CD4-positive, alpha-beta T cell treated with Interleukin-17A for 4 hours (primary cell): ENCODE measurements at regions not wholly inside any gene's neighbourhood (a gene's known extent, or its start where the extent isn't known, plus 50 kb on each side); places are given as distances from the start of the nearest gene placed in this dataset.

ENCODE experiments used
- DNase-seq: peaks from one replicate; pipeline ENCODE4 v3.0.0-alpha.2; 2020; ENCODE audit warnings: mixed read lengths

GRCh38 chr1:5513846-5514526 lies 478.2 kb downstream of the NPHP4 start:
- DNase-seq: no peak

GRCh38 chr1:5513179-5513578 lies 479.0 kb downstream of the NPHP4 start:
- no peak for DNase-seq

DNA sequence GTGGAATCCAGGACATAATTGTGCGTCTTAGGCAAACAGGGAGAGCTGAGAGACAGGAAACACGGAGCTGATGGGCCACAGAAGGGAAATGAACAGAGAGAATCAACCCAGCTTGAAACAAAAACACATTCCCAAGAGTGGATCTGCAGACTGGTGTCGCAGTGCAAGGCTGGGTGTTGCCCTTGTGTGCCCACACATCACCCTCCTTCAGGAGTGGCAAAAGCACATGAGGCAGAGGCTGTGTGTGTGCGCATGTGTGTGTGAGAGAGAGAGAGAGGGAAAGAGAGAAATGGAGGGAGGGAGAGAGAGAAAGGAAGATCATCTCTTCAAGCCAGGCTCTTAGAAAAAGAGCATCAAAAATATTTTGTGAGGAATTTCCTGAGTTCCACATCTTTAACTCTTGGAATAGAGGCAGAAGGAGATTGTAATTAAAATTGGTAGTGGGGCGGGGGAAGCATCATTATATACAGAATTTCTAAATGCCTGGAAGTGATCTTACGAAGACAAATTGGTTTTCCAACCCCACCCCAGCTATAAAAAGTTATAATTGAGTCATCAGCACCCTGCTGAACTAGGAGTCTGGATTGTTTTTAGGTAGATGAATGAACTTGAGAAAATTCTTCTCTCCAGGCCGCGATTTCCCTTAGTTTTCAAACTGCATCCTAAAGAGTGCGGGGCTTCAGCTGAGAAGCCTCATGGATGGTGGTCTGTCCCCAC lies 480.7 kb downstream of the NPHP4 start:
- no peak for DNase-seq

DNA sequence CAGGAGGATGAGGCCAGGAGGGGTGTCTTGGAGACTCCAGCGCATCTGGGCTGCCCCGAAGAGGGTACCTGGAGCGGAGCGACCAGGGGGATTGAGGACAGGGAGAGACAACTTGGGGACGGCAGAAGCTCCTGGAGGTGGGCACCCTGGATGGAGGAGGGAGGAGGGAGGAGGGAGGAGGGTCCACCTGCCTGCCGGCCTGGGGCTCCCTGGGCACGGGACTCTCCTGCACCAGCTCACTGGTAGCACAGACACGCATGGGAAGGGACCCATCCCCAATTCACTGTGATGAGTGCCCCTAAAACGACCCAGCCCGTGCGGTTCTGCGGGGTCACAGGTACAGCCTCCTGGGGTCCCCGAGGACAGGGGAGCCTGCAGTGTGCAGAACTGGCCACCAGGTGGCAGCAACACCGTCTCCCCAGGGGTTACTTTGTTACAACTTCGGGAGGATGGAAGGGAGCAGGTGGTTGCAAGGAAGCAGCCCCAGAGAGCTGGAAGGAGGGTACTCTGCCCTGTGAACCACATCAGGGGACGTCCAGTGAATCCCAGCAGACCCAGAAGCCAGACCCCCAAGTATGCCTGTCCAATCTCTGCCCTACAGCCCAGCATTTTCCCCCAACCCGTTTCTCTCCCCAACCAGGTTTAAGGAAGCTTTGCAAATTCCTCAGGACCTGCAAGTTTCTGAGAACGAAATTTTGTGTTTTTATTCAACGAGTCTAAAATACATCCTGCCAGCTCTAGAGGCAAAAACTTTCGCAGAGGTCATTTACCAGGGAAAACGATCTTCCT lies 482.4 kb downstream of the NPHP4 start:
- peak; percentile 76 for DNase-seq

DNA sequence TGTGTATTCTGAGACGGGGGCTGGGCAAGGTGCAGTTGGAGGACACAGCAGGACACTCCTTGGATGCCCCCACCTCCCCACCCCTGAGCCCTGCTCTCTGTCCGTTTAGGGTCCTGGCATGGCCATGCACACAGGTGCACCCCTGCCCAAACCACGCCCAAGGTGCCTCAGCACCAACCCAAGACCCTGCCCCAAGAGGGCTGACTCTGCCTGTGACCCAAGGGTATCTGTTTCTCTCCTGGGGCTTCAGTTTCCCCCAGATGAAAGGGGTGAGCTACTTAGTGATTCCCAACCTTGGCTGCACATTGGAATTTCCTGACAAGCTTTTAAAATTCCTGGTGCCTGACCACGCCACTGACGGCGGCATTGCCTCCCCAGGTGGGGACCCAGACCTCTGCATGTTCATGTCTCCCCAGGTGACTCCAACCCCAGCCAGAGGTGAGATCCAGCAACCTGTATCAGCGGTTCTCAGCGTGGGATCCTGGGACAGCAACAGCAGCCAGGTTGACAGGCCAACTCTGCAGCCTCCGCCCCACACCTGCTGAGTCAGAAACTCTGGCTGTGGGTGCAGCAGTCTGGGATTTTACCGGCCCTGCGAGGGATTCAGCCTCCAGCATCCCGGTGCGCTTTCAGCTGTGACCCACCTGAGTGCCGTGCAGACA lies 483.4 kb downstream of the NPHP4 start:
- no peak for DNase-seq

DNA sequence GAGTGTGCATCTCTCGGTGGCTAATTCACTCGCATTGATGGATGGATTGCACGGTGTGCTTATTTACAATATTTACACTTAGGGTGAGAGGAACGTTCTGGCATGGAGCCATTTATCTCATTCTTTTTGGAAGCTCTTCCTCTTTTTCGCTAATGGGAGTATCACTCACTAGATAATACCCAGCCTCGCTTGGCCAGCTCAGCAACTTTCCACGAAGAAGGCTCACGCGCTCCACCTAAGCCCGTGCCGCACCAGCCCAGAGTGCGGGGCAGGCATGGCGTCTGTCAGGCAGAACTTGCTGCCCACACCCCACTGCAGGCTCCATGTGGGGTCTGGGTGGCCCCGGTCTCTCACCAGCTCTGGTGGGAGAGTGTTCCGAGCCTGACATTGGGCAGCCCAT lies 484.9 kb downstream of the NPHP4 start:
- DNase-seq: no peak

GRCh38 chr1:5506634-5507033 lies 485.6 kb downstream of the NPHP4 start:
- no peak for DNase-seq

- DNase-seq: no peak
Observed at GRCh38 chr1:5505944-5506343, 486.3 kb downstream of the NPHP4 start.

GRCh38 chr1:5504364-5504740 lies 487.9 kb downstream of the NPHP4 start:
- no peak for DNase-seq

DNA sequence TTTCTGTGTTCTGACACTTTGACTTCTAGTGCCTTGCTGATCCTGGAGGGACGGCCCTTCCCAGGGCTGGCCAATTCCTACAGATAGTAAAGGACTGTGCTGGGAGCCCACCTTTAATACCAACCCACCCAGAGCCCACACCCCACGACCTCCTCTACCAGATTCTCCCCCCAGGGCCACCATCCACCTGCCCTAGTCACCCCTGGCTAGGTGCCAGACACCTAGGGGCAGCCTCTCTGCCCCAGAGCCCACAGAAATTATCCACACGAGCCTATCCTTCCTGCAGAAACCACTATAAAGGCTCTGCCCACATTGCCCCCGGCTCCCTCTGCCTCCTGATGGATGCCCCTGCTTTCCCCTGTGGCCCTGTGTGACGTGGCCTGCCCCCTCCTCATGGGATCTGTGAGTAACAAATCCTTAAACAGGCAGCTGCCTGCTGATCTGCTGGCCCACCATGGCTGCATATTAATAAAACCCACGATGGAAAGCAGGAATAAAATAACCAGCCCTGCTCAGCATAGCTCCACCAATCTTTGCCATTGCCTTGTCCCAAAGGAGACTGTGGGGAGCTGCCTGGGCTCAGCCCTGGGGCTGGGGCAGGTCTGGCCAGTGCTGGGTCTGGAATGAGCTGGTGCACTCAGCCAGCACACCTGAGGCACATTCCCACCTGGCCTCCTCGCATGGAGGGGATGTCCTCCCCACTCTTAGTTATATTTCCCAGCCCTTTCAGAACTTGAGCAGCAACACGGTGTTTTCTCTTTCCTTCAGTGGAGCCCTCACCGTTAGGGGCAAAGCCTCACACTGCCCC lies 488.5 kb downstream of the NPHP4 start:
- no peak for DNase-seq

GRCh38 chr1:5502311-5503194 lies 489.7 kb downstream of the NPHP4 start:
- DNase-seq: no peak

GRCh38 chr1:5501206-5501930 lies 490.9 kb downstream of the NPHP4 start:
- no peak for DNase-seq

DNA sequence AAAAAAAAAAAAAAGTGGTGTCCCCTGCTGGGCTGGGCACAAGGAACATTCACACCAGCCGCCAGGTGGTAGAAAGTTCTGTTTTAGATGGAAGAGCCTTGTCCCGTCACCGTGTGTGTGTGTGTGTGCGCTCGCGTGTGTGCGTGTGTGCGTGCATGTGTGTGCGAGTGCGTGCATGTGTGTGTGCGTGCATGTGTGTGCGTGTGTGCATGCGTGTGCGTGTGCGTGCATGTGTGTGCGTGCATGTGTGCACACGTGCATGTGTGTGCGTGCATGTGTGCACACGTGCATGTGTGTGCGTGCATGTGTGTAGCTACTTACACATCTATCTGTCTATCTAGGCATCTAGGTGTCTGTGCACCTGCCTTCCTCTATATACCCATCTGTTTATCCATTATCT lies 491.7 kb downstream of the NPHP4 start:
- no peak for DNase-seq

DNA sequence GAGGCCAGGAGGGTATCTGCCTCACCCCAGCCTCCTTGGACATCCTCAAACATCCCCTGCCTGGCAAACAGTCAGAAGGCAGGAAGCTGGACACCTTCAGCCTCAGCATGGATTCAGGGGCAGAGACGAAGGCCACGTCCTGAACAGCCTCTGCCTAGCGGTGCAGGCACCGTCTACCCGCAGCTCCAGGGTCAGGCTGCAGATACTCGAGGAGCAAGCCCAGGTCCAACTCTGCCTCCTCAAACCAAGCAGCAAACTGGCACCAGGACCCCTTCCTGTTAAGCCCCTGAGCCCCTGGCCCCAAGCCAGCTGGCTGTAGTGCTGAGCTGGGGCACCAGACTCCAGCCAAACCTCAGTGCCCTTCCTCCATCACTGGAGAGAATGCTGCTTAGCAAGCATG lies 494.7 kb downstream of the NPHP4 start:
- no peak for DNase-seq

DNA sequence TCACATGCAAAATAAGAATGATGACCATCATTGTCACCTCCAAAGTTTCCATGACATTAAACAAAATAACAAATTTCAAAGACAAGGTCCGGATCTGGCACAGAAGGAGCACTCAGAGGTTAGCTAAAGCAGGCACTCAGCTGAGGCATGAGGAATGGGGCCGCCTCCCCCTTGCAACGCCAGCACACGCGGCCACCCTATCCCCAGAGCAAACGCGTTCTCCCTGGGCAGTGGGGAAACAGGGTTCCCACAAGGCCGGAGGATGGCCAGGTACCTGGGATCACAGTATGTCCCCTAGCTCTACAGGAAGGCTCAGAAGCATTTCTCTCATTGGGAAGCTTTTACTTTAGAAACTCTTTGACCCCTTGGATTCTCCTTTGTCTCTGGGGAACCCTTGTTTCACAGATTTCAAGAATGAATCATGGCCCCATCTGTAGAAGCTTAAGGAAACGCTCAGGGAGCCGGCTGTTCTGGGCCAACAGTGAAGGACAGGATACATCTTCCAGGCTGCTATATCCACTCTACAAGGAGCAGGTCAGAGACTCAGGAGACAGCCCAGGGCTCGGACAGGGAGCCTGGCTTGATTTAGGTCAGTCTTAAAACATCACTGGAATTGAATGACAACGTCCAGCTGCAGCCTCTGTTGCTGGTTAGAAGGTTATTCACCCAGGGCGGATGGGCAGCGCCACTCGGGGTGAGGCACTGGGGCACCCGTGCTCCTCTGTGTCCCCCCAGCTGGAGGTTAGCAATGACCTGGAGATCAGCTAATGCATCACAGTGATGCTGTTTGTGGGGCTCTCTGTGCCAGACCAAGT lies 496.4 kb downstream of the NPHP4 start:
- DNase-seq: no peak

DNA sequence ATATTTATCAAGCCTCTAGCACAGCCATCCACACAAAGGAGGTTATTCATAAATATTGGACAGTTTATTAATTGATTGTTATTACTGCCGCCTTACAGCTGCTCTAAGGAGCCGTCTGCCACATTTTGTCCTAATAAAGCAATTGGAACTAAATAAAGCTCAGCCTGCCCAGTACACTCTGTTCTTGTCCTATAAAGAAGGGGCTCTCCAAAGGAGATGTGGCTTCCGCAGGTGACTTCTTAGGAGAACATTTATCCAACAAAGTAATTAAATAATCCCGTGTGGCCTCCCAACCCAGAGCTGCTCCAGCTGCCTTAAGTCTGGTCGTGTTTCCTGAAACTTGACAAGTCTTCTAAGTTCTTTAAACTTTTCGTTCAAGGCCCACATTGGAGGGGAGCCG lies 497.7 kb downstream of the NPHP4 start:
- DNase-seq: no peak

DNA sequence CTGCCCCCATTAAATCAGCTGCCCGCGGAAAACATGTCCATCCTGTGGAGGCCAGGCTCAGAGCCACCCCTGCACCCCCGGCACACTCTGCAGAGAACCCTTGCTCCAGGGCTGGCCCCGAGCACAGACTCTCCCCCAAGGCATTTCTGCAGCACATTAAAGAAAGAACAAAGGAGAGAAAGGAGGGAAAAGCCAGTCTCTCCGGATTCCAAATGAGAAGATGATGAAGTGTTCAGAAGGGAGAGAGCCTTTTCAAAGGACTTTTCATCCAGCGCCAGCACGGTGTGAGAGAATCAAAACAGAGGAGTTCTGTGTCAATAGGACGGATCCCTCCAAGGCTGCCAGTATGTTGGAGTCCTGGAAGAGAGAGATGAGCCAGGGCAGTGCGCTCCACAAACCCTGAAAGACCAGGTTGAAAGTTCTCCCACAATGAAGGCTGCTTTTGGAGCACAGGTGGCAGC lies 498.3 kb downstream of the NPHP4 start:
- DNase-seq: no peak

- no peak for DNase-seq
Observed at GRCh38 chr1:5493275-5493674, 498.9 kb downstream of the NPHP4 start.

DNA sequence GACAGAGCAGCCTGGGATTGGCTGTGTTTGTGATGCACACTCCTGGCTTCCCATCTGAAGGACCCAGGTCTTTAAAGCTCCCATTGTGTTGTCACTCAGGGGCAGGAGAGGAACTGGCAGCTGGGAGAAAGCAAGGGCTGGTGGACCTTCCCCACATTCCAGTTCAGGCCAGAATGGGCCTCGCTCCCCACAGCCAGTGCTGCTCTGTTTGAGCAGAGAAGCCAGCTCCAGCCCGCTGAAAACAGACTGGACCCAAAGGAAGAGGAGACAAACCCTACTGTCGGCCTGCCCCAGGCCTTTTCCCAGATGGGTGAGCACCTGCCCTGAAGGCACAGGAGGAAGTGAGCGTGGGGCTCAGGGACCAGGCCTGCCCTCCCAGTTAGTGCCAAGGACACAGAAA lies 499.4 kb downstream of the NPHP4 start:
- DNase-seq: no peak
